GM10847 (cell line): ENCODE measurements at regions not wholly inside any gene's neighbourhood (a gene's known extent, or its start where the extent isn't known, plus 50 kb on each side); places are given as distances from the start of the nearest gene placed in this dataset.

Experiments
- POLR2A ChIP-seq: IDR thresholded peaks from 2 replicates; pipeline ENCODE4 v1.6.1; 2011; ENCODE audit not compliant: insufficient read length; ENCODE audit errors: extremely low read depth

DNA sequence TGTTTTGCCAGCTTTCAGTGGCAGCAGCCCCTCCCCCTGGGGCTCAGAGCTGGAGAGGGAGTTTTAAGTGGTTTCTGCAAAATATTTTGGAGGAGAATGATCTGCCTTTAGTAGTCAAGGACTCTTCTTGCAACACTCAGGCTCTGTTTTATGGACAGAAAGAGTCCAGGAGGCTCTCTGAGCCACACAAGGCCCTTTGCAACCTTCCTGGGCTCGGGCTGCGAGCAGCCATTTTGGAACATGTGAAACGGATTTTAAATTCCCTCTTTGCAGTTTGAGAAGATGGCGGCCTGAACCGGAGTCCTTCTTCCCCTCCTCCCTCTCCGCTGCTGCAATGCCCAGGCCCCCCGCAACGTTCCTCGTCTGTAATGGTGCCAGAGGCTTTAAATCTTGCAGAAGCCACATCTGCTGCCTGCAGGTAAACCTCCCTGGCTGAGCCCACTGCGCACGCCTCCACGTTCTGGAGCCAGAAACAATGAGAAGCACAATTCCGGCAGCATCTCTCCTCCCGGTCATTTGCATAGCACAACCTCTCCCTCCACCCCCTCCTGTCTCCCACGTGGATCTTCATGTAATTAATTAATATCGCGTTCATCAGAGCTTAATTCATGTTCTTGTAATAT is 386.1 kb downstream of the SEC14L1 start:
- no peak for TF ChIP-seq POLR2A

DNA sequence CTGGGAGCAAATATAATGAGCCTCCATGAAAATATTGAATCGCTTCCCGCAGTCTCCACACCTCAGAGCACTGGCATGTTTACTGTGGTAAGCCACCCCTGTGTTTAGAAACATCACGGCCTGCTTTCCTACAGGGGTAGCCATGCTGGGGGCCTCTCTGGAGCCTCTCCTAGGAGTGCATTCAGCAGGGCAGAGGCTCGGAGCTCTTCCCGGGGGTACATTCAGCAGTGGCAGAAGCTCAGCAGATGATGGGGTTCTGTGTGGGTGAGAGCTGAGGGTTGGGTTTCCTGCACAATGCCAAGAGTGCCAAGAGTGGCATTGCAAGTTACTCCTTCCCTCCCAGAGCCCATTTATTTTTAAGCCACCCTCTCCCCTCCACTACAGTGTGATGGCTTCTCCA is 386.6 kb downstream of the SEC14L1 start:
- TF ChIP-seq POLR2A = no peak

GRCh38 chr17:77527836-77528505 is 387.2 kb downstream of the SEC14L1 start:
- TF ChIP-seq POLR2A = no peak

DNA sequence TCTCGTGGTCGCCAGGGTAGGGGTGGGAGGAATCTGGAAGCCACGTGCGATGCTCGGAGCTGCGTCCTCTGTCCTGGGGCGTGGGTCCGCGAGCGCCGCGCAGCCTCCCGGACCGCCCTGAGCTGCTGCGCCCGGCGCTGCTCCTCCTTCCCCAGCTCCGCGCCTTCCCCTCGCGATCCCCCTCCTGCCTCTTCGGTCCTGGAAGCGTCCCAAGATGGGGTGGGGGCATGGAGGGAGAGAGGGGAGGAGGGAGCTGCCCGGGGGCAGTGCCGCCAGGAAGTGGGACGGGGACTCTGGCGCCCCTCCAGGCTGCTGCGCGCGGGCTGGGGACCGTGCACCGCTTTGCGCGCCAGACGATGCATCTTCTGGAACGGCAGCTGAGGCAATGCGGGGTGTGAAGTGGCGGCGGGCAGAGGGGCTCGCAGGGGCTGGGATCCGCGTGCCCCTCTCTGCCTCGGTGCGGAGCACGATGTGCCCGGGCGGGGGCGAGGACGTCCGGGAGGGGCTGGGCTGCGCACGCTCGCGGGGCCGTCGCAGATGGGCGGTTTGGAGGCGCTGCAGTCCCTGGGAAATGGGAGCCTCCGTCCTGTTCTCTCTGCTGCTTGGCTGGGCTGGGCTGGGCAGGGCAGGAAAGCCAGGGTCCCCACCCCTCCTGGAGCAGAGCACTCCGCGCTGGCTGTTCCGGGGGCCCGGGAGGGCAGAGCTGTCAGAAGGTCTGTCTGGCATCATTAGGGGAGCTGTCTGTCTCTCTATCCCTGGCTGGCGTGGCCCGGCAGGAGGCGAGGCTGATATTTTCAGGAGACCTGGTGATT is 388.0 kb downstream of the SEC14L1 start:
- TF ChIP-seq POLR2A = no peak

GRCh38 chr17:77529328-77529650 is 388.5 kb downstream of the SEC14L1 start:
- TF ChIP-seq POLR2A = no peak

DNA sequence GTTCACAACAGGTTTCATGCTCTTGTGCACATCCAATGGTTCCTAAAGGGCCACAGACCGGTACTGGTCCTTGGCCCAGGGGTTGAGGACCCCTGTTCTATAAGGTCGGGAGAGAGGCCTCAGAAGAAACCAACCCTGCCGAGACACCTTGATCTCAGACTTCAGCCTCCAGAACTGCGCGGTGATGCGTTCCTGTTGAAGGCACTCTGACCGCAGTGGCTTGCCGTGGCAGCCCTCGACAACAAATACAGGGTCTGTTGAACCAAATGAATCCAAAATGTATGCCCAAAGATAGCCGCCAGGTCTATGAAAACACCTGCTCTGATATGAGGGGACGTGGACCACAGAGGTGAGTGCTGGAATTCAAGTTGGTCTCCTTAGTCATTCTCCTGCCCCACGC is 389.8 kb downstream of the SEC14L1 start:
- TF ChIP-seq POLR2A = no peak

- TF ChIP-seq POLR2A = no peak
Observed at GRCh38 chr17:77531002-77531401, 390.2 kb downstream of the SEC14L1 start.

- TF ChIP-seq POLR2A = no peak
Observed at GRCh38 chr17:77531641-77532040, 390.9 kb downstream of the SEC14L1 start.

- no peak for TF ChIP-seq POLR2A
Observed at GRCh38 chr17:77534137-77534536, 393.4 kb downstream of the SEC14L1 start.

DNA sequence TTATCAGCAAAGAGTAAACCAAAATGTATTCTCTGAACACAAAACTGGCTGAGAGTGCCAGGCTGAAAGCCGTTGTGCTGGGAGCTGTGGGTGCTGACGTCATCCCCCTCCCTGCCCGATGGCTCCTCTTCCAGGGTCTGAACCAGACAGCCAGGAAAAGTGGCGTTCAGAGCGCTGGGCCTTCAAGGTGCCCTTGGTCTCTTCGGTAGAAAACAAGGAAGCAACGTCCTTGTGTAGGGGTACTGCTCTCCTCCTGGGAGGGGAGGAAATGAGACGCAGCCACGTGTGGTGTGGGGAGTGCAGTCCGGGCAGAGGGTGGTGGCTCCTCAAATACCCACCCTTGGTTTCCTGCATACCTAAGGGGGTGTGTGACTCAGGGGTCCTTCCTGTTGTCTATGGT is 394.7 kb downstream of the SEC14L1 start:
- no peak for TF ChIP-seq POLR2A

DNA sequence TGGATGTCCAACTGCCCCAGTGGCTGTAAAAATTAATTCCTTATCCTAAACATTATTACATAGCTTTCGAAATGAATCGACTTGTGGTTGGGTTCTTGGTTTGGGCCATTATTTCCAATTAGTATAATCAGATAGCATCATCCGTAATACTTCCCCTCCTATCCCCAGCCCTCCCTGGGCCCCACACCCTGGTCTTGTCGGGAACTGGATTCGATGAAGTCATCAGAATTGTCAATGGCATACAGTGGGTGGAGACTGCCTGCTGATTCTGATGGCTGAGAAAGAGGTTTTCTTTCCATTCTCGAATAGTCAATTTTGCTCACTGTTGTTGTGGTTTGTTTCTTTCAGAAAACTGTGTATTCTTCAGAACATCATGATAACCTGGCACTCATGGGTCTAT is 395.1 kb downstream of the SEC14L1 start:
- TF ChIP-seq POLR2A = no peak

- TF ChIP-seq POLR2A = no peak
Observed at GRCh38 chr17:77537566-77537965, 396.8 kb downstream of the SEC14L1 start.

DNA sequence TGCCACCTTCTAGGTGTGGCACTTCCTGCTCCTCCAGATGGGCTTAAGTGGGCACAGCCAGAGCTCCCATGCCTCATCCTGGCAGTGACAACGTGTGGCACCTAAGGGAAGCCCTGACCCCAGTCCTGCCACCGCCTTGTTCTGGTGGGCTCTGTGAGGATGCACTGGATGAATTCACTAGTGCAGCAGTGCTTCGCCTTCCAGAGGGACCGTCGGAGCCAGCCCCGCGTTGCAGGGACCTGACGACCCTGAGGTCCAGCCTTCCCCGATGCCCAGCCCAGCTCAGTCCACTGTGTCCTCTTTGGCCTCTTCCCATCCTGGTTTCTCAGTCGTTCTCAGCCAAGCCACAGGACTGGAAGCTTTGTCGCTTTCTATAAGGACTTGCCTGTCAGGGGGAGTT is 399.8 kb downstream of the SEC14L1 start:
- TF ChIP-seq POLR2A = no peak

DNA sequence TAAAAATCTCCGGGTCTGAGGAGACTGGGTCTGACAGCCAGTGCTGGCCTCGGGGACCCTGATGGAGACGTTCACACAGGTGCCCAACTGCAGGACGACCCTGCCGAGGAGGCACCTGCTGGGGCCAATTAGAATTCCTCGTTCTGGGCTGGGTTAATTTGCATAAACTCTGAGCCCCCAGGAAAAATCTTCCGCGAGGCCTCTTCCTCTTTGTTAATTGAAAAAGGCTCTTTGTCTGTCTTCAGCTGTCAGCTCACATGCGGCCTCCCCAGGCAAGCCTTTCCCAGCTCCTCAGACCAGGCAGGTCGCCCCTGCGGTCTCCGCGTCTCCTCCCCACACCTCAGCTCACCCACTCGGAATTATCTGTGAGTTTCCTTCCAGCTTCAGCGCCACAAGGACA is 400.2 kb downstream of the SEC14L1 start:
- no peak for TF ChIP-seq POLR2A

- no peak for TF ChIP-seq POLR2A
Observed at GRCh38 chr17:77542011-77542410, 401.2 kb downstream of the SEC14L1 start.
